ENCODE measurements at regions not wholly inside any gene's neighbourhood (a gene's known extent, or its start where the extent isn't known, plus 50 kb on each side); places are given as distances from the start of the nearest gene placed in this dataset.

- Mint-ChIP-seq H3K27ac (ENCODE audit: unreplicated experiment) (no peak overlapping the region), H3K4me1 (ENCODE audit: low read depth, unreplicated experiment) (no peaks in the 10 kb centered on the region)
Observed at GRCh38 chr6:103047567-103047966, 1654.1 kb downstream of the GRIK2 start.

GRCh38 chr6:103042336-103042735 is 1648.8 kb downstream of the GRIK2 start:
- H3K4me1 Mint-ChIP-seq (ENCODE audit: low read depth, unreplicated experiment), result peaks cover 3% of the 10 kb centered on the region
- no peak overlapping the region for H3K27ac Mint-ChIP-seq (ENCODE audit: unreplicated experiment)
- no peaks in the 10 kb centered on the region for H3K9me3 Mint-ChIP-seq (ENCODE audit: unreplicated experiment)
- no peak for TF ChIP-seq CTCF (IDR thresholded peaks at IDR 0.05; ENCODE audit: partially characterized antibody, unreplicated experiment)
- DNase-seq, result no peak
- H3K27me3 Mint-ChIP-seq (ENCODE audit: unreplicated experiment), result no peaks in the 10 kb centered on the region
- H3K36me3 Mint-ChIP-seq (ENCODE audit: unreplicated experiment), result no peaks in the 10 kb centered on the region
- H3K4me3 Mint-ChIP-seq (ENCODE audit: unreplicated experiment), result no peak overlapping the region

More at GRCh38 chr6:103047567-103047966, 1654.1 kb downstream of the GRIK2 start:
- no peaks in the 10 kb centered on the region for H3K9me3 Mint-ChIP-seq (ENCODE audit: unreplicated experiment)
- H3K36me3 Mint-ChIP-seq (ENCODE audit: unreplicated experiment), result no peaks in the 10 kb centered on the region
- TF ChIP-seq CTCF (IDR thresholded peaks at IDR 0.05; ENCODE audit: partially characterized antibody, unreplicated experiment), result no peak
- DNase-seq, result no peak
- H3K27me3 Mint-ChIP-seq (ENCODE audit: unreplicated experiment), result no peaks in the 10 kb centered on the region
- H3K4me3 Mint-ChIP-seq (ENCODE audit: unreplicated experiment), result no peak overlapping the region

GRCh38 chr6:103036846-103037245 is 1643.3 kb downstream of the GRIK2 start:
- no peaks in the 10 kb centered on the region for H3K9me3 Mint-ChIP-seq (ENCODE audit: unreplicated experiment)
- no peaks in the 10 kb centered on the region for H3K27me3 Mint-ChIP-seq (ENCODE audit: unreplicated experiment)
- no peak for TF ChIP-seq CTCF (IDR thresholded peaks at IDR 0.05; ENCODE audit: partially characterized antibody, unreplicated experiment)
- H3K36me3 Mint-ChIP-seq (ENCODE audit: unreplicated experiment), result no peaks in the 10 kb centered on the region
- no peak for DNase-seq
- H3K4me3 Mint-ChIP-seq (ENCODE audit: unreplicated experiment), result no peak overlapping the region
- H3K4me1 Mint-ChIP-seq (ENCODE audit: low read depth, unreplicated experiment), result no peaks in the 10 kb centered on the region
- no peak overlapping the region for H3K27ac Mint-ChIP-seq (ENCODE audit: unreplicated experiment)

- Mint-ChIP-seq H3K36me3 (ENCODE audit: unreplicated experiment) (no peaks in the 10 kb centered on the region), H3K27ac (ENCODE audit: unreplicated experiment) (no peak overlapping the region), H3K4me3 (ENCODE audit: unreplicated experiment) (no peak overlapping the region), H3K4me1 (ENCODE audit: low read depth, unreplicated experiment) (no peaks in the 10 kb centered on the region), H3K9me3 (ENCODE audit: unreplicated experiment) (no peaks in the 10 kb centered on the region), H3K27me3 (ENCODE audit: unreplicated experiment) (no peaks in the 10 kb centered on the region)
- DNase-seq, result no peak
- TF ChIP-seq CTCF (IDR thresholded peaks at IDR 0.05; ENCODE audit: partially characterized antibody, unreplicated experiment), result no peak
Observed at GRCh38 chr6:103027271-103027931, 1633.9 kb downstream of the GRIK2 start.

GRCh38 chr6:103018426-103018825 is 1624.9 kb downstream of the GRIK2 start:
- peaks cover 4% of the 10 kb centered on the region for H3K9me3 Mint-ChIP-seq (ENCODE audit: unreplicated experiment)
- no peak overlapping the region for H3K27ac Mint-ChIP-seq (ENCODE audit: unreplicated experiment)
- peaks cover 5% of the 10 kb centered on the region for H3K36me3 Mint-ChIP-seq (ENCODE audit: unreplicated experiment)
- no peak overlapping the region for H3K4me3 Mint-ChIP-seq (ENCODE audit: unreplicated experiment)
- H3K27me3 Mint-ChIP-seq (ENCODE audit: unreplicated experiment), result no peaks in the 10 kb centered on the region
- no peak for TF ChIP-seq CTCF (IDR thresholded peaks at IDR 0.05; ENCODE audit: partially characterized antibody, unreplicated experiment)
- no peaks in the 10 kb centered on the region for H3K4me1 Mint-ChIP-seq (ENCODE audit: low read depth, unreplicated experiment)
- no peak for DNase-seq

Measured in glutamatergic neuron (in vitro differentiated cells).